Neutrophil (primary cell): ENCODE measurements at regions not wholly inside any gene's neighbourhood (a gene's known extent, or its start where the extent isn't known, plus 50 kb on each side); places are given as distances from the start of the nearest gene placed in this dataset.

Experiments used
- H3K27ac ChIP-seq: fragments of 200-600 bp; sonication (generic); 2 replicates; pipeline ENCODE4 v1.5.1; 2016; ENCODE audit warnings: mild to moderate bottlenecking, moderate library complexity
- H3K27me3 ChIP-seq: fragments of 200-600 bp; sonication (generic); 2 replicates; pipeline ENCODE4 v1.6.0; 2016; ENCODE audit warnings: mild to moderate bottlenecking
- H3K36me3 ChIP-seq: fragments of 200-600 bp; sonication (generic); 2 replicates; pipeline ENCODE4 v1.5.1; 2017
- H3K4me1 ChIP-seq, 2 experiments: fragments of 200-600 bp in 1 of 2; sonication (generic) in 1 of 2; 1 replicate in 1 of 2; 2 replicates in 1 of 2; pipeline versions ENCODE4 v1.5.1 to v1.6.1; 2013 to 2016; ENCODE audit warnings: low read depth in 1 of 2, low read length in 1 of 2, mild to moderate bottlenecking in 1 of 2, moderate library complexity in 1 of 2; ENCODE audit not compliant: control insufficient read depth in 1 of 2, insufficient read depth in 1 of 2
- H3K4me3 ChIP-seq, 2 experiments: fragments of 200-600 bp in 1 of 2; sonication (generic) in 1 of 2; 1 replicate in 1 of 2; 2 replicates in 1 of 2; pipeline ENCODE4 v1.5.1; 2013 to 2016; ENCODE audit warnings: low read depth in 1 of 2, low read length in 1 of 2, mild to moderate bottlenecking in 1 of 2, moderate library complexity in 1 of 2
- H3K9me3 ChIP-seq: fragments of 200-600 bp; sonication (generic); 2 replicates; pipeline ENCODE4 v1.5.1; 2016
- CTCF ChIP-seq: fragments of 200-600 bp; sonication (generic); IDR thresholded peaks from 2 replicates; pipeline ENCODE4 v1.5.1; 2016; ENCODE audit warnings: antibody characterized with exemption

GRCh38 chr11:121711939-121712338 is 259.2 kb upstream of the SORL1-AS1 start:
- Histone ChIP-seq H3K9me3 (no peaks in the 10 kb centered on the region), H3K27me3 (peaks cover under 1% of the 10 kb centered on the region), H3K4me1 (no peaks in the 10 kb centered on the region), H3K36me3 (no peaks in the 10 kb centered on the region), H3K4me3 (no peak overlapping the region), H3K27ac (no peak overlapping the region)
- no peak for TF ChIP-seq CTCF

- H3K4me3 ChIP-seq: no peak overlapping the region
- H3K27ac ChIP-seq: no peak overlapping the region
- H3K27me3 ChIP-seq: no peaks in the 10 kb centered on the region
- H3K4me1 ChIP-seq: no peaks in the 10 kb centered on the region
- H3K9me3 ChIP-seq: no peaks in the 10 kb centered on the region
- no peaks in the 10 kb centered on the region for H3K36me3 ChIP-seq
- no peak for TF ChIP-seq CTCF
These were observed 258.5 kb upstream of the SORL1-AS1 start for GRCh38 chr11:121711236-121711635.

GRCh38 chr11:121706884-121707420 is 254.2 kb upstream of the SORL1-AS1 start:
- TF ChIP-seq CTCF: no peak
- H3K36me3 ChIP-seq: no peaks in the 10 kb centered on the region
- H3K4me3 ChIP-seq: no peak overlapping the region
- H3K27ac ChIP-seq: no peak overlapping the region
- H3K9me3 ChIP-seq: no peaks in the 10 kb centered on the region
- no peaks in the 10 kb centered on the region for H3K4me1 ChIP-seq
- H3K27me3 ChIP-seq: peaks cover 5% of the 10 kb centered on the region

GRCh38 chr11:121703201-121703600 is 250.4 kb upstream of the SORL1-AS1 start:
- TF ChIP-seq CTCF: no peak
- no peak overlapping the region for H3K27ac ChIP-seq
- no peak overlapping the region for H3K4me3 ChIP-seq
- no peaks in the 10 kb centered on the region for H3K36me3 ChIP-seq
- H3K27me3 ChIP-seq: peaks cover 21% of the 10 kb centered on the region
- no peaks in the 10 kb centered on the region for H3K4me1 ChIP-seq
- no peaks in the 10 kb centered on the region for H3K9me3 ChIP-seq

GRCh38 chr11:121700968-121701367 is 248.2 kb upstream of the SORL1-AS1 start:
- no peaks in the 10 kb centered on the region for H3K4me1 ChIP-seq
- no peaks in the 10 kb centered on the region for H3K36me3 ChIP-seq
- no peaks in the 10 kb centered on the region for H3K9me3 ChIP-seq
- H3K27me3 ChIP-seq: peaks cover 26% of the 10 kb centered on the region
- no peak for TF ChIP-seq CTCF
- H3K27ac ChIP-seq: no peak overlapping the region
- H3K4me3 ChIP-seq: no peak overlapping the region

GRCh38 chr11:121699801-121700200 is 247.0 kb upstream of the SORL1-AS1 start:
- Histone ChIP-seq H3K27ac (no peak overlapping the region), H3K4me1 (no peaks in the 10 kb centered on the region), H3K4me3 (no peak overlapping the region), H3K36me3 (no peaks in the 10 kb centered on the region), H3K27me3 (peaks cover 29% of the 10 kb centered on the region), H3K9me3 (no peaks in the 10 kb centered on the region)
- no peak for TF ChIP-seq CTCF
